NCI-H446 treated with DMSO at 0.1 percent for 48 hours (cell line): ENCODE measurements at regions not wholly inside any gene's neighbourhood (a gene's known extent, or its start where the extent isn't known, plus 50 kb on each side); places are given as distances from the start of the nearest gene placed in this dataset.

Experiments used
- DNase-seq: peaks from one replicate; lab custom pipeline; 2025; lab: John Stamatoyannopoulos, UW

GRCh38 chr2:5955921-5956320 lies 263.7 kb downstream of the SOX11 start:
- no peak for DNase-seq

- DNase-seq = no peak
Measured at GRCh38 chr2:5959836-5960820, 267.9 kb downstream of the SOX11 start.

- DNase-seq = no peak
Measured at GRCh38 chr2:5967506-5967905, 275.3 kb downstream of the SOX11 start.

- DNase-seq = no peak
Measured at GRCh38 chr2:5969303-5969702, 277.1 kb downstream of the SOX11 start.

- DNase-seq = no peak
Measured at GRCh38 chr2:5970347-5970746, 278.2 kb downstream of the SOX11 start.

GRCh38 chr2:5974477-5974876 lies 282.3 kb downstream of the SOX11 start:
- no peak for DNase-seq

- no peak for DNase-seq
Measured at GRCh38 chr2:5975401-5975800, 283.2 kb downstream of the SOX11 start.

GRCh38 chr2:5976531-5977065 lies 284.4 kb downstream of the SOX11 start:
- no peak for DNase-seq

- DNase-seq = no peak
Measured at GRCh38 chr2:5977477-5977876, 285.3 kb downstream of the SOX11 start.

- DNase-seq = no peak
Measured at GRCh38 chr2:5978131-5978751, 286.1 kb downstream of the SOX11 start.

- no peak for DNase-seq
Measured at GRCh38 chr2:5980450-5981190, 288.4 kb downstream of the SOX11 start.

- DNase-seq = no peak
Measured at GRCh38 chr2:5982193-5982902, 290.2 kb downstream of the SOX11 start.

- DNase-seq = no peak
Measured at GRCh38 chr2:5982903-5983265, 290.7 kb downstream of the SOX11 start.

GRCh38 chr2:5983511-5984272 lies 291.5 kb downstream of the SOX11 start:
- DNase-seq = no peak

- DNase-seq = no peak
Measured at GRCh38 chr2:5984273-5984655, 292.1 kb downstream of the SOX11 start.

- DNase-seq = no peak
Measured at GRCh38 chr2:5984946-5985345, 292.8 kb downstream of the SOX11 start.

- DNase-seq = no peak
Measured at GRCh38 chr2:5985536-5986385, 293.6 kb downstream of the SOX11 start.

- DNase-seq = no peak
Measured at GRCh38 chr2:5986801-5987787, 294.9 kb downstream of the SOX11 start.

GRCh38 chr2:5988120-5988519 lies 295.9 kb downstream of the SOX11 start:
- no peak for DNase-seq
